ENCODE measurements at regions not wholly inside any gene's neighbourhood (a gene's known extent, or its start where the extent isn't known, plus 50 kb on each side); places are given as distances from the start of the nearest gene placed in this dataset.
"Not testable (repeated sequence)": the region's sequence is repeated elsewhere in the genome, so short reads cannot be mapped to it uniquely, and the experiment has no call there.

DNA sequence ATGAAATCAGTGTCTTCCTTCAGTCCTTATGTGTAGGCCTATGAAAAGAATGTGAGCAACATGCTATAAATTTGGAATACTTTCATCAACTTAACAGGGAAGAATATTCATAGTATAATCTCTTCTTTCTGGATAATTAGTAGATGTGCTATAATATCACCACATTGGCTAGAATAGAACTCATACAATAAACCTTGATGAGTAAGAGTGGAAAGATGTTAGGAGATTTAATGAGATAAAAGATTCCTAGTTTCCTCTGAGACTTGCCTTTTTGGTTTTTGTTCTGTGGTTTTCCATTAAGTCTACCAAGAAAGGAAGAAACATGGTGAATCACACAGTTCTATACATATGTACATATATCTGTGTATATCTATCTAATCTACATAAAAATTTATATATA, 301.8 kb upstream of the PRR16 start:
- H3K4me3 ChIP-seq (replicated peaks; ENCODE audit: low read depth, low read length), result no peak overlapping the region
- TF ChIP-seq, protein P1, sequence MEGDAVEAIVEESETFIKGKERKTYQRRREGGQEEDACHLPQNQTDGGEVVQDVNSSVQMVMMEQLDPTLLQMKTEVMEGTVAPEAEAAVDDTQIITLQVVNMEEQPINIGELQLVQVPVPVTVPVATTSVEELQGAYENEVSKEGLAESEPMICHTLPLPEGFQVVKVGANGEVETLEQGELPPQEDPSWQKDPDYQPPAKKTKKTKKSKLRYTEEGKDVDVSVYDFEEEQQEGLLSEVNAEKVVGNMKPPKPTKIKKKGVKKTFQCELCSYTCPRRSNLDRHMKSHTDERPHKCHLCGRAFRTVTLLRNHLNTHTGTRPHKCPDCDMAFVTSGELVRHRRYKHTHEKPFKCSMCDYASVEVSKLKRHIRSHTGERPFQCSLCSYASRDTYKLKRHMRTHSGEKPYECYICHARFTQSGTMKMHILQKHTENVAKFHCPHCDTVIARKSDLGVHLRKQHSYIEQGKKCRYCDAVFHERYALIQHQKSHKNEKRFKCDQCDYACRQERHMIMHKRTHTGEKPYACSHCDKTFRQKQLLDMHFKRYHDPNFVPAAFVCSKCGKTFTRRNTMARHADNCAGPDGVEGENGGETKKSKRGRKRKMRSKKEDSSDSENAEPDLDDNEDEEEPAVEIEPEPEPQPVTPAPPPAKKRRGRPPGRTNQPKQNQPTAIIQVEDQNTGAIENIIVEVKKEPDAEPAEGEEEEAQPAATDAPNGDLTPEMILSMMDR (IDR thresholded peaks at IDR 0.05; ENCODE audit: low read depth, low read length, missing control alignments), result no peak
- no peak for DNase-seq (ENCODE audit: extremely low read depth, low read depth)

DNA sequence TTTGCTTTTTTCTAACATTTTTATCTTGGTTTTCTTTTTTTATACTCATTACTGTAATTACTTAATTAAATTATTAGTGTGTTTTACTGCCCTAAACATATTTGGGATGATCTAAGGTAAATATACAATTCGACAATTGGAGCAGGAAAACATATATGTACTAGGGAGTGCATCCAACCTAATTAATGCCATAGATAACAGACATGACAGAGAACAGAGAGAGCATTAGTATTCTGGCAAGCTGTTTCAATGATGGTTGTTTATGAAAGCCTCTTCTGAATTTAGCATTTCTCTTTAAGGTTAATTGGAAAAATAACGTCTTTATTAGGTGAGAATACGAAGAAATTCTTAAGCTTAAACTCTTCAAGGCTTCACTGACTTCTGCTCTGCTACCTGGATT, 300.1 kb upstream of the PRR16 start:
- DNase-seq (ENCODE audit: extremely low read depth, low read depth), result no peak
- TF ChIP-seq, protein P1 (IDR thresholded peaks at IDR 0.05; ENCODE audit: low read depth, low read length, missing control alignments), result no peak

DNA sequence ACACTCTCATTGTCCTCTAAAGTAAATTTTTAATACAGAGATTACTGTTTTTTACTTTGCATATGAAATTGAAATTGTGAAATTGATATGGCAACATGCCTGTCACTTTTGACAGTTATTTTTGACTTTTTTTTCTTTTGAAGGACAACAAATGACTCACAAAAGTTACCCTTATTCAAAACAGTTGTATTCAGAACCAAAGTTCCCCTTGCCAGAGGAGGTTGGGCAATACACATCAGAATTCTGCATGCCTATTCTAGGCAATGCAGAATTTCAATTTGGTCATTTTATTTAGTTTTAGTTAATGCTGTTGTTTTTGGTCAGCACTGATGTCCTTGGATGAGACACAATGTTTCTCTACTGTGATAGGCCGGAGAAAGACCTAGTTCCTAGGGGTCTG, 299.1 kb upstream of the PRR16 start:
- DNase-seq (ENCODE audit: extremely low read depth, low read depth), result no peak
- TF ChIP-seq, protein P1 (IDR thresholded peaks at IDR 0.05; ENCODE audit: low read depth, low read length, missing control alignments), result no peak
- no peak overlapping the region for H3K4me3 ChIP-seq (replicated peaks; ENCODE audit: low read depth, low read length)

More for the DNA sequence above, 300.1 kb upstream of the PRR16 start:
- H3K4me3 ChIP-seq (replicated peaks; ENCODE audit: low read depth, low read length), result no peak overlapping the region

DNA sequence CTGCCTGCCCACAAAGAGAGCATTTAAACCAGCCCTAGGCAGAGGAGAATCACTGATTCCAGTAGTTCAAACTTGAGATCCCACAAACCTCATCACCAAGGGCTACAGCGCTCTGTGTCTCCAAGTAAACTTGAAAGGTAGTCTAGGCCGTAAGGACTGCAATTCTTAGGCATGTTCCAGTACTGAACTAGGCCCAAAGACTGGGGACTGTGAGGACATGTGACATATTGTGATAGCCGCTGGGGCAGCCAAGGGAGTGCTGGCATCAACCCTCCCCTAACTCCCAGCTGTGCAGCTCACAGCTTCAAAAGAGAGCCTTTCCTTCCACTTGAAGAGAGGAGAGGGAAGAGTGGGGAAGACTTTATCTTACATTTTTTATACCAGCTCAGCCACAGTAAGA, 291.0 kb upstream of the PRR16 start:
- DNase-seq (ENCODE audit: extremely low read depth, low read depth), result no peak
- TF ChIP-seq, protein P1 (IDR thresholded peaks at IDR 0.05; ENCODE audit: low read depth, low read length, missing control alignments), result no peak
- H3K4me3 ChIP-seq (replicated peaks; ENCODE audit: low read depth, low read length), result no peak overlapping the region

DNA sequence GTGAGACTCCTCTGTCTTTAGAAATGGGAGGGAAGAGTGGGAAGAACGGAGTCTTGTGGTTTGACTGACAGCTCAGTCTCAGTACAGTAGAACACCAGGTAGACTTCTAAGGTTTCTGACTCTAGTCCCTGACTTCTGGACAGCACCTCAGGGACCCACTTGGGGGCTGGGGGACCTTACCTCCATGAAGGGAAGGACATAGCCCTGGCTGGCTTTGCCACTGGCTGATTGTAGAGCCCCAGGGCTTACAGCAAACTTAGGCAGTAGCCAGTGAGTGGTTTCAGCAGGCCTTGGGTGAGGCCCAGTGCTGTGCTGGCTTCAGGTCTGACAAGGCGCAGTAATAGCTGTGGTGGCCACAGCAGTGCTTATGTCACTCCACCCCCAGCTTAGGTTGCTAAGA, 290.0 kb upstream of the PRR16 start:
- TF ChIP-seq, protein P1 (IDR thresholded peaks at IDR 0.05; ENCODE audit: low read depth, low read length, missing control alignments), result no peak
- H3K4me3 ChIP-seq (replicated peaks; ENCODE audit: low read depth, low read length), result no peak overlapping the region
- no peak for DNase-seq (ENCODE audit: extremely low read depth, low read depth)

DNA sequence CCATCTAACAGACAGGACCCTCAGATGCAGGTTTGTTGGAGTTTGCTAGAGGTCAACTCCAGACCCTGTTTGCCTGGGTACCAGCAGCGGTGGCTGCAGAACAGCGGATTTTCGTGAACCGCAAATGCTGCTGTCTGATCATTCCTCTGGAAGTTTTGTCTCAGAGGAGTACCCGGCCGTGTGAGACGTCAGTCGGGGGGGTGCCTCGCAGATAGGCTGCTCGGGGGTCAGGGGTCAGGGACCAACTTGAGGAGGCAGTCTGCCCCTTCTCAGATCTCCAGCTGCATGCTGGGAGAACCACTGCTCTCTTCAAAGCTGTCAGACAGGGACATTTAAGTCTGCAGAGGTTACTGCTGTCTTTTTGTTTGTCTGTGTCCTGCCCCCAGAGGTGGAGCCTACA, 282.9 kb upstream of the PRR16 start:
- DNase-seq (ENCODE audit: extremely low read depth, low read depth); H3K4me3 ChIP-seq (replicated peaks; ENCODE audit: low read depth, low read length): not testable (repeated sequence)

DNA sequence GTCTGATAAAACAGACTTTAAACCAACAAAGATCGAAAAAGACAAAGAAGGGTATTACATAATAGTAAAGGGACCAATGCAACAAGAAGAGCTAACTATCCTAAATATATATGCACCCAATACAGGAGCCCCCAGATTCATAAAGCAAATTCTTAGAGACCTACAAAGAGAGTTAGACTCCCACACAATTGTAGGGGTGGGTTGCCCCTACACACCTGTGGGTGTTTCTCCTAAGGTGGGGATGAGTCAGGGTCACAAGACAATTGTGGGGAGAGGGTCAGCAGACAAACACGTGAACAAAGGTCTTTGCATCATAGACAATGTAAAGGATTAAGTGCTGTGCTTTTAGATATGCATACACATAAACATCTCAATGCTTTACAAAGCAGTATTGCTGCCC, 269.4 kb upstream of the PRR16 start:
- DNase-seq (ENCODE audit: extremely low read depth, low read depth); H3K4me3 ChIP-seq (replicated peaks; ENCODE audit: low read depth, low read length): not testable (repeated sequence)

DNA sequence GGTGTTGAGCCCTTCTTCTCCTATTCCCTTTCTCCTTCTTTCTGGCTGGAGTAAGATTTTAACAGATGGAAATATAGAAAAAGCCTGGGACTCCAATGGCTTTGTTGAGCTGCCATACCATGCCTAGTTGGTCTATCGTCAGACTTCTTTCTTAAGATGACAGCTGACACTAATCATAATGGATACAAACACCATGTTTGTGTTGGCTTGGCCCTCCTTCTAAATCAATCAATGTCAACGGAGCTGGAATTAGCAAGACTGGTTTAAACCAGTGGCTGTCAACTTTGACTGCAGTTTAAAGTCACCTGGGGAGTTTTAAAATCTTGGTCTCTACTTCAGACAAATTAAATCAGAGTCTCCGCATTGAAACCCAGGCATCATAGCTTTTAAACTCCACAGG, 264.5 kb upstream of the PRR16 start:
- no peak for DNase-seq (ENCODE audit: extremely low read depth, low read depth)
- TF ChIP-seq, protein P1 (IDR thresholded peaks at IDR 0.05; ENCODE audit: low read depth, low read length, missing control alignments), result no peak
- H3K4me3 ChIP-seq (replicated peaks; ENCODE audit: low read depth, low read length), result no peak overlapping the region

Data from HFF-Myc (cell line).